ENCODE measurements at regions not wholly inside any gene's neighbourhood (a gene's known extent, or its start where the extent isn't known, plus 50 kb on each side); places are given as distances from the start of the nearest gene placed in this dataset.
A peak's percentile ranks its signal among the peaks of the same experiment; 100 is the strongest.

GRCh38 chr6:167648501-167649278, 178.0 kb upstream of the AFDN start (continued):
- TF ChIP-seq, protein P1, sequence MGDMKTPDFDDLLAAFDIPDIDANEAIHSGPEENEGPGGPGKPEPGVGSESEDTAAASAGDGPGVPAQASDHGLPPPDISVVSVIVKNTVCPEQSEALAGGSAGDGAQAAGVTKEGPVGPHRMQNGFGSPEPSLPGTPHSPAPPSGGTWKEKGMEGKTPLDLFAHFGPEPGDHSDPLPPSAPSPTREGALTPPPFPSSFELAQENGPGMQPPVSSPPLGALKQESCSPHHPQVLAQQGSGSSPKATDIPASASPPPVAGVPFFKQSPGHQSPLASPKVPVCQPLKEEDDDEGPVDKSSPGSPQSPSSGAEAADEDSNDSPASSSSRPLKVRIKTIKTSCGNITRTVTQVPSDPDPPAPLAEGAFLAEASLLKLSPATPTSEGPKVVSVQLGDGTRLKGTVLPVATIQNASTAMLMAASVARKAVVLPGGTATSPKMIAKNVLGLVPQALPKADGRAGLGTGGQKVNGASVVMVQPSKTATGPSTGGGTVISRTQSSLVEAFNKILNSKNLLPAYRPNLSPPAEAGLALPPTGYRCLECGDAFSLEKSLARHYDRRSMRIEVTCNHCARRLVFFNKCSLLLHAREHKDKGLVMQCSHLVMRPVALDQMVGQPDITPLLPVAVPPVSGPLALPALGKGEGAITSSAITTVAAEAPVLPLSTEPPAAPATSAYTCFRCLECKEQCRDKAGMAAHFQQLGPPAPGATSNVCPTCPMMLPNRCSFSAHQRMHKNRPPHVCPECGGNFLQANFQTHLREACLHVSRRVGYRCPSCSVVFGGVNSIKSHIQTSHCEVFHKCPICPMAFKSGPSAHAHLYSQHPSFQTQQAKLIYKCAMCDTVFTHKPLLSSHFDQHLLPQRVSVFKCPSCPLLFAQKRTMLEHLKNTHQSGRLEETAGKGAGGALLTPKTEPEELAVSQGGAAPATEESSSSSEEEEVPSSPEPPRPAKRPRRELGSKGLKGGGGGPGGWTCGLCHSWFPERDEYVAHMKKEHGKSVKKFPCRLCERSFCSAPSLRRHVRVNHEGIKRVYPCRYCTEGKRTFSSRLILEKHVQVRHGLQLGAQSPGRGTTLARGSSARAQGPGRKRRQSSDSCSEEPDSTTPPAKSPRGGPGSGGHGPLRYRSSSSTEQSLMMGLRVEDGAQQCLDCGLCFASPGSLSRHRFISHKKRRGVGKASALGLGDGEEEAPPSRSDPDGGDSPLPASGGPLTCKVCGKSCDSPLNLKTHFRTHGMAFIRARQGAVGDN (CRISPR knock-in tag; IDR thresholded peaks at IDR 0.05): peak; percentile 37; the same call in 1 of the 2 replicates
- TF ChIP-seq, protein P2, sequence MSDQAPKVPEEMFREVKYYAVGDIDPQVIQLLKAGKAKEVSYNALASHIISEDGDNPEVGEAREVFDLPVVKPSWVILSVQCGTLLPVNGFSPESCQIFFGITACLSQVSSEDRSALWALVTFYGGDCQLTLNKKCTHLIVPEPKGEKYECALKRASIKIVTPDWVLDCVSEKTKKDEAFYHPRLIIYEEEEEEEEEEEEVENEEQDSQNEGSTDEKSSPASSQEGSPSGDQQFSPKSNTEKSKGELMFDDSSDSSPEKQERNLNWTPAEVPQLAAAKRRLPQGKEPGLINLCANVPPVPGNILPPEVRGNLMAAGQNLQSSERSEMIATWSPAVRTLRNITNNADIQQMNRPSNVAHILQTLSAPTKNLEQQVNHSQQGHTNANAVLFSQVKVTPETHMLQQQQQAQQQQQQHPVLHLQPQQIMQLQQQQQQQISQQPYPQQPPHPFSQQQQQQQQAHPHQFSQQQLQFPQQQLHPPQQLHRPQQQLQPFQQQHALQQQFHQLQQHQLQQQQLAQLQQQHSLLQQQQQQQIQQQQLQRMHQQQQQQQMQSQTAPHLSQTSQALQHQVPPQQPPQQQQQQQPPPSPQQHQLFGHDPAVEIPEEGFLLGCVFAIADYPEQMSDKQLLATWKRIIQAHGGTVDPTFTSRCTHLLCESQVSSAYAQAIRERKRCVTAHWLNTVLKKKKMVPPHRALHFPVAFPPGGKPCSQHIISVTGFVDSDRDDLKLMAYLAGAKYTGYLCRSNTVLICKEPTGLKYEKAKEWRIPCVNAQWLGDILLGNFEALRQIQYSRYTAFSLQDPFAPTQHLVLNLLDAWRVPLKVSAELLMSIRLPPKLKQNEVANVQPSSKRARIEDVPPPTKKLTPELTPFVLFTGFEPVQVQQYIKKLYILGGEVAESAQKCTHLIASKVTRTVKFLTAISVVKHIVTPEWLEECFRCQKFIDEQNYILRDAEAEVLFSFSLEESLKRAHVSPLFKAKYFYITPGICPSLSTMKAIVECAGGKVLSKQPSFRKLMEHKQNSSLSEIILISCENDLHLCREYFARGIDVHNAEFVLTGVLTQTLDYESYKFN (CRISPR knock-in tag; conservative IDR thresholded peaks at IDR 0.05): peak; percentile 26; the same call in 1 of the 2 replicates
- 0 out of 2 replicates have a peak, but pooled peaks have one; percentile 32 for TF ChIP-seq ELF3 (CRISPR knock-in tag; IDR thresholded peaks at IDR 0.05)

- in situ Hi-C loops (cut with HindIII; ENCODE audit: extremely low pct_ligation_motif_present, low pct_unique_long_range_greater_than_20kb): no loop called here
- WGBS (ENCODE audit: low lambda C conversion rate): 96% methylated on average over 8 of the region's 8 CpGs
- Histone ChIP-seq H3K9ac (ENCODE audit: insufficient read depth, low read depth, low read length) (no peak overlapping the region), H4K20me1 (ENCODE audit: insufficient read depth, low read length) (no peaks in the 10 kb centered on the region), H2AFZ (ENCODE audit: low read length) (no peak overlapping the region), H3K4me2 (ENCODE audit: low read depth, low read length) (no peak overlapping the region), H3K79me2 (ENCODE audit: insufficient read depth, low read length) (no peaks in the 10 kb centered on the region), H3K27me3 (ENCODE audit: control insufficient read depth in 1 of 2, insufficient read depth in 2 of 2, low read length in 2 of 2) (no peaks in the 10 kb centered on the region), H3K27ac (ENCODE audit: extremely low read length, insufficient read depth, low read length) (no peak overlapping the region), H3K4me3 (replicated peaks in 1 of 3; ENCODE audit: insufficient read depth in 1 of 3, low read depth in 2 of 3, low read length in 3 of 3) (no peak overlapping the region), H3K36me3 (replicated peaks in 1 of 2; ENCODE audit: control insufficient read depth in 1 of 2, insufficient read depth in 2 of 2, low read length in 2 of 2) (no peaks in the 10 kb centered on the region), H3K4me1 (ENCODE audit: insufficient read depth, low read length) (peaks cover 72% of the 10 kb centered on the region), H3K9me3 (ENCODE audit: low read length) (no peaks in the 10 kb centered on the region)
- POLR2A ChIA-PET: interaction anchor here (1.4 kb wide), 1 partner anchor 112 kb away, joined by 5 read pairs; no protein-coding TSS in a partner anchor
- CTCF ChIA-PET (ENCODE audit: low intra/inter-chr PET ratio, low total read pairs): no interaction called here
- intact Hi-C loops (cut with micrococcal nuclease; ENCODE audit: unreplicated experiment): no loop called here
- DNase-seq (ENCODE audit: low spot score) (no peak), FAIRE-seq (no peak), ATAC-seq (no peak)
- BruUV-seq (replicated peaks): no TSS peak
- TF ChIP-seq RORA (CRISPR knock-in tag; IDR thresholded peaks at IDR 0.05) (no peak), ZNF326 (CRISPR knock-in tag; IDR thresholded peaks at IDR 0.05; ENCODE audit: borderline replicate concordance) (no peak), MIXL1 (CRISPR knock-in tag; IDR thresholded peaks at IDR 0.05) (no peak), ZNF710 (CRISPR knock-in tag; IDR thresholded peaks at IDR 0.05; ENCODE audit: borderline replicate concordance) (no peak)
- TF ChIP-seq, protein P3, sequence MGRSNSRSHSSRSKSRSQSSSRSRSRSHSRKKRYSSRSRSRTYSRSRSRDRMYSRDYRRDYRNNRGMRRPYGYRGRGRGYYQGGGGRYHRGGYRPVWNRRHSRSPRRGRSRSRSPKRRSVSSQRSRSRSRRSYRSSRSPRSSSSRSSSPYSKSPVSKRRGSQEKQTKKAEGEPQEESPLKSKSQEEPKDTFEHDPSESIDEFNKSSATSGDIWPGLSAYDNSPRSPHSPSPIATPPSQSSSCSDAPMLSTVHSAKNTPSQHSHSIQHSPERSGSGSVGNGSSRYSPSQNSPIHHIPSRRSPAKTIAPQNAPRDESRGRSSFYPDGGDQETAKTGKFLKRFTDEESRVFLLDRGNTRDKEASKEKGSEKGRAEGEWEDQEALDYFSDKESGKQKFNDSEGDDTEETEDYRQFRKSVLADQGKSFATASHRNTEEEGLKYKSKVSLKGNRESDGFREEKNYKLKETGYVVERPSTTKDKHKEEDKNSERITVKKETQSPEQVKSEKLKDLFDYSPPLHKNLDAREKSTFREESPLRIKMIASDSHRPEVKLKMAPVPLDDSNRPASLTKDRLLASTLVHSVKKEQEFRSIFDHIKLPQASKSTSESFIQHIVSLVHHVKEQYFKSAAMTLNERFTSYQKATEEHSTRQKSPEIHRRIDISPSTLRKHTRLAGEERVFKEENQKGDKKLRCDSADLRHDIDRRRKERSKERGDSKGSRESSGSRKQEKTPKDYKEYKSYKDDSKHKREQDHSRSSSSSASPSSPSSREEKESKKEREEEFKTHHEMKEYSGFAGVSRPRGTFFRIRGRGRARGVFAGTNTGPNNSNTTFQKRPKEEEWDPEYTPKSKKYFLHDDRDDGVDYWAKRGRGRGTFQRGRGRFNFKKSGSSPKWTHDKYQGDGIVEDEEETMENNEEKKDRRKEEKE (IDR thresholded peaks at IDR 0.05): no peak
Measured at GRCh38 chr6:167649476-167649875, 177.2 kb upstream of the AFDN start.
